ENCODE measurements at regions not wholly inside any gene's neighbourhood (a gene's known extent, or its start where the extent isn't known, plus 50 kb on each side); places are given as distances from the start of the nearest gene placed in this dataset.

DNA sequence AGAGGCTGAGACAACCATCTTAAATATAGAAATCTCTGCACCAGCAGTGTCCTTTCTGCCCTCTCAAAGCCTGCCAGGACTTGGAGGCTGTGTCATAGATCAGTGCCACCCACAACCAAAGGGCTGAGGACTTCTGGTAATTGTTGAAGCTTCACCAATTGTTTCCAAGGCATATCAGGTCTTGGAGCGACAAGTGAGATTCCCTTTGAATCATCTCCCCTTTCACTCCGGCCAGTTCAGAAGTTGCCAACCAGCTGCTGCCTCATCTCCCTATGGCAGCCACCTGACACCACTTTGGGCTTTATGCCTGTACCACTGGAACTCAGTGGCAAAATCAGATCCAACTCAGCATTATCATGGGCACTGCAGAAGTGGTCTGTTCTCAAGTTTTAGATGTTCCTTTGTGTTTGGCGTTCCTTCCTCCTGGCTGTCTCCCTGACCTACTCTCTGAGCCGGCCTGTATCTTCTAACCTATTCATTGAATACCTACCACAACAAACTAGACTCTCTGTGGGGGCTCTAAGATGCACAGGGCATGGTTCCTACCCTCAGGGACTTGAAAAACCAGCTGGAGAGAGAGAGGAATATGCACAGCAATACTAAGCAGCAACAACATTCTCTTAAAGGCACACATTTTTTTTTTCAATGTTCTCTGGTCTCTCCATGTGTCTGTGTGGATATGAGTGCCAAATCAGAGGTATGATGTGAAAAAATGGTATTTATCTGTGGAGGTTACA, 90.8 kb upstream of the PFN2 start:
- intact Hi-C loops (cut with DNase I): no loop called here
- Histone ChIP-seq H3K36me3 (no peaks in the 10 kb centered on the region), H3K4me3 (no peak overlapping the region), H3K27ac (no peak overlapping the region), H3K4me1 (no peaks in the 10 kb centered on the region), H3K9me3 (no peaks in the 10 kb centered on the region), H3K27me3 (ENCODE audit: low read depth) (no peaks in the 10 kb centered on the region)
- DNase-seq (no peak), ATAC-seq (no peak)
- TF ChIP-seq, protein P1, sequence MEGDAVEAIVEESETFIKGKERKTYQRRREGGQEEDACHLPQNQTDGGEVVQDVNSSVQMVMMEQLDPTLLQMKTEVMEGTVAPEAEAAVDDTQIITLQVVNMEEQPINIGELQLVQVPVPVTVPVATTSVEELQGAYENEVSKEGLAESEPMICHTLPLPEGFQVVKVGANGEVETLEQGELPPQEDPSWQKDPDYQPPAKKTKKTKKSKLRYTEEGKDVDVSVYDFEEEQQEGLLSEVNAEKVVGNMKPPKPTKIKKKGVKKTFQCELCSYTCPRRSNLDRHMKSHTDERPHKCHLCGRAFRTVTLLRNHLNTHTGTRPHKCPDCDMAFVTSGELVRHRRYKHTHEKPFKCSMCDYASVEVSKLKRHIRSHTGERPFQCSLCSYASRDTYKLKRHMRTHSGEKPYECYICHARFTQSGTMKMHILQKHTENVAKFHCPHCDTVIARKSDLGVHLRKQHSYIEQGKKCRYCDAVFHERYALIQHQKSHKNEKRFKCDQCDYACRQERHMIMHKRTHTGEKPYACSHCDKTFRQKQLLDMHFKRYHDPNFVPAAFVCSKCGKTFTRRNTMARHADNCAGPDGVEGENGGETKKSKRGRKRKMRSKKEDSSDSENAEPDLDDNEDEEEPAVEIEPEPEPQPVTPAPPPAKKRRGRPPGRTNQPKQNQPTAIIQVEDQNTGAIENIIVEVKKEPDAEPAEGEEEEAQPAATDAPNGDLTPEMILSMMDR (IDR thresholded peaks at IDR 0.05): no peak

DNA sequence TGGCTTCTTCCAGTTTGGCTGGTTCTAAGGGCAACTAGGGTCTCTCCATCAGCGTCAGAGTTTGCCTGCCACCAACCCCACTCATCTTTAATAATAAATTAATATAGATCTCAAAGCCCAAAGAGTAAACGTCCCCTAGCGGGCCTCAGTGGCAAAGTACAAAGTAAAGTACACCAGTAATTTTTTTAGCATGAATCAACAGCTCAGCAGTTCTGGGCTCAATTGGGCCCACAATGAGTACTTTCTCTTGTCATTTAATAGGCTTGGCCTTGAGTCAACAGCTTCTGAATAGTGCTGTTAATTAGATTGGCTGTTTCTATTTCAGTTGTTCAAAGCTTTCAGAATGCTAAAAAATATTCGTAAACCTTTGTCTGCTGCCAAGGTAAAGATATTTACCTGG, 89.0 kb upstream of the PFN2 start:
- DNase-seq: no peak
- Histone ChIP-seq H3K4me1 (no peaks in the 10 kb centered on the region), H3K4me3 (no peak overlapping the region), H3K27ac (no peak overlapping the region), H3K27me3 (ENCODE audit: low read depth) (no peaks in the 10 kb centered on the region), H3K9me3 (no peaks in the 10 kb centered on the region), H3K36me3 (no peaks in the 10 kb centered on the region)
- ATAC-seq: no peak
- intact Hi-C loops (cut with DNase I): no loop called here
- TF ChIP-seq, protein P1 (IDR thresholded peaks at IDR 0.05): no peak

DNA sequence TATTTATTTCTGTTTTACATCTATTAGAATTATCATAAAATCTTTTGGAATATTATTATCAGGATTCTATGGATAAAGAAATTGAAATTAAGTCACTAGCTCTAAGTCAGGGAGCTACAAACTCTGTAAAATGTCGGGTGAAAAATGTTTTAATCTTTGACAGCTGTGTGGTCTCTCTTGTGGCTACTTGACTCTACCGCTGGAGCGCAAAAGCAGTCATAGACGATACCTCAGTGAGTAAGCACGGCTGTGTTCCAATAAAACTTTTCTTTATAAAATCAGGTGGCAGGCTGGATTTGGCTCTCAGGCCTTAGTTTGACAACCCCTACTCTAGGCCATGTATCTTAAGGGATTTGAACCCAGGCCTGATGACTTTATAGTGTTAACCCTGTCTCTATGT, 88.5 kb upstream of the PFN2 start:
- no peaks in the 10 kb centered on the region for H3K36me3 ChIP-seq
- no peaks in the 10 kb centered on the region for H3K27me3 ChIP-seq (ENCODE audit: low read depth)
- H3K9me3 ChIP-seq: no peaks in the 10 kb centered on the region
- TF ChIP-seq, protein P1 (IDR thresholded peaks at IDR 0.05): no peak
- no peak for ATAC-seq
- no peak overlapping the region for H3K4me3 ChIP-seq
- H3K27ac ChIP-seq: no peak overlapping the region
- intact Hi-C loops (cut with DNase I): no loop called here
- DNase-seq: no peak
- H3K4me1 ChIP-seq: no peaks in the 10 kb centered on the region

DNA sequence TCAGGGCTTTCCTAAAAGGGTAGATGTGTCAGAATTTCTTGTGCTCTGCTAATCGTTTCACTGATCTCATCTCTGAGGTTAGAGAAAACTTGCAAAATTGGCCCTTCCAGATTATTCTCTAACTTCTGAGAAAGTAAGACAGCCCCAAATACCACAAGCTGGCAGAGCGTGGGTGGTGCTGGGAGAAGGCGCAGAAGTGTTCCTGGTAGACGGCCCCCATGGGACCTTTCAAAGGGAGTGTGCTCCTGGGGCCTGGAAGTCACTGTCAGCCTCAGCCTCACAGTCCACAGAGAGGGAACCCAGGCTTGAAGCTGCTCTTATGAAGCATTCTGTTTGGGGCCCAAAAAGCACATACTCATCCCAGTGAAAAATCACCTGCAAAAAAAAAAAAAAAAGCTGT, 86.5 kb upstream of the PFN2 start:
- Histone ChIP-seq H3K27ac (no peak overlapping the region), H3K9me3 (no peaks in the 10 kb centered on the region), H3K4me3 (no peak overlapping the region), H3K27me3 (ENCODE audit: low read depth) (no peaks in the 10 kb centered on the region), H3K4me1 (no peaks in the 10 kb centered on the region), H3K36me3 (no peaks in the 10 kb centered on the region)
- ATAC-seq: no peak
- intact Hi-C loops (cut with DNase I): no loop called here
- DNase-seq: no peak
- TF ChIP-seq, protein P1 (IDR thresholded peaks at IDR 0.05): no peak

DNA sequence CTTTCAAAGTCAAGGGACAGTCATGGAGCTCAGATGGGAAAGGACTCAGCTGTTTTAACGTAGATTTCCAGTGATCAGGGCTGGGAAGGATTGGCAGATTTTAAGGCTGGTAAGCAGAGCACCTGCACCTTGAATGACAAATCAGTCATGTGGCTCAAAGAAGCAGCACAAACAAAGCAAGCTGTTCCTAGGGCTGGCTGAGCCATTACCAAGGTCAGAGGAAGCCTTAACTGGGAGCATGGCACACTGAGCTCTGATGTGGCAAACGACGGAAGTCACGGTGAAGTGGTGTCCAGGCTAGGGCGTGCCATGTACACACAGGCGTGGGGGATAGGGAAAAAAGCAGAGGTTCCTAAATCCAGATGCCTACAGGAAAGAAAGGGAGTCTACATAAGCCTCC, 84.6 kb upstream of the PFN2 start:
- Histone ChIP-seq H3K27me3 (ENCODE audit: low read depth) (no peaks in the 10 kb centered on the region), H3K4me3 (no peak overlapping the region), H3K4me1 (no peaks in the 10 kb centered on the region), H3K9me3 (no peaks in the 10 kb centered on the region), H3K27ac (no peak overlapping the region), H3K36me3 (no peaks in the 10 kb centered on the region)
- DNase-seq (no peak), ATAC-seq (no peak)
- TF ChIP-seq, protein P1 (IDR thresholded peaks at IDR 0.05): no peak
- intact Hi-C loops (cut with DNase I): no loop called here

All from lower lobe of right lung (tissue), 2 donors.